Kasumi-1 (cell line): ENCODE measurements at regions not wholly inside any gene's neighbourhood (a gene's known extent, or its start where the extent isn't known, plus 50 kb on each side); places are given as distances from the start of the nearest gene placed in this dataset.
"Not testable (repeated sequence)": the region's sequence is repeated elsewhere in the genome, so short reads cannot be mapped to it uniquely, and the experiment has no call there.

Source experiments
- DNase-seq, 2 experiments: peaks; one replicate each; lab custom pipeline; 2025; lab: John Stamatoyannopoulos, UW

DNA sequence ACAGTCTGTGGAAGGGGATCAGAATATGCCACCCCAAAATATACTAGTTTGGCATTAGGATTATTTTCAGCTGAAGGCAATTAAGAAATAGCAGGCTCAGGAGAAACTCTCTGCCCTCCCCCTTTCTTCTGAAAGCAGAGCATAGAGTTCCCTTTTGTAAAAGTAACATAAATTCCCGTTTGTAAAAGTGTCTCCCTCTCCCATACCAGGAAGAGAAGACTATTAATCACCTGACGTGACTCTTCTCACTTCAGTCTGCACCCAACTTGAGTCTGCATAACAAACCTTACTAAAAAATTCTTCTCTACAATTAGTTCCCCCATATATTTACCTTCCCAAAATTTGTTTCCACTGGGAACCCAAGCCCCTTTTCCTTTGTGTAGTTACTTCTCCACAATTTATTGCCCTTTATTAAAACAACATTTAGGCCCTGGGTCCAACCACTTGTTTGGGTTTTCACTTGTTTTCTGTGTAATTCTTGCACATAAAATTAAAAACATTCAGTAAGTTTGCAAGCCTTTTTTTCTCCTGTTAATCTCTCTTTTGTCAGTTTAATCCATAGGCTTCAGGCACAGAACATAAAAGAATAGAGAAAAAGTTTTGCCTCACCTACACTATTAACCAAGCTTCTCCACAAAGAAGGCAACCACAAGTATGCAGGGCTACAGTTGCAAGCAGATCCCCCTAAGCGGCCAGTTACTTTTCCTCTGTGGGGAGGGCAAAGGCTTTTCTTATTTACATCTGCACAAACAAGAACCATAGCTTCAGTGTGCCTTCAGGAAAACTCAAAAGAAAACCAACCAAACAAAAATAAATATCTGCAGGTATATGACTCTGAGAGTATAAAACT, 73.8 kb upstream of the EPCAM start:
- no peak for DNase-seq

DNA sequence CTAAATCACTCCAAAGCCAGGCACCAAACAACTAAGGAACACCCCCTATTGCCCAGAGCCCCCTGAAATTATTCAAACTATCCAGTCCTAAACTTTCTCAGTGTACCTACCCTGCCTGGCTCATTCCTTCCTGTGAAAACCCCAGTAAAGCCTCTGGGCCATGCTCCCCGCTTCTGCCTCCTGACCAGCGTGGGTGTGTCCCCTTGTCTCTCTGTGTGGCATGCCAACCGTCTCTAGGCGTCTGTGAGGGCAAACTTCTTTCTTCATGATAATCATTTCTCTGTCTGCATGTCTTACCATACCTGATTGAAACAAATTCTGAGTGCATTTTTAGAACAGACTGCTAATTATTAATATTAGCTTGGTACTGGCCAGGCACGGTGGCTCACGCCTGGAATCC, 75.1 kb upstream of the EPCAM start:
- DNase-seq, result no peak

DNA sequence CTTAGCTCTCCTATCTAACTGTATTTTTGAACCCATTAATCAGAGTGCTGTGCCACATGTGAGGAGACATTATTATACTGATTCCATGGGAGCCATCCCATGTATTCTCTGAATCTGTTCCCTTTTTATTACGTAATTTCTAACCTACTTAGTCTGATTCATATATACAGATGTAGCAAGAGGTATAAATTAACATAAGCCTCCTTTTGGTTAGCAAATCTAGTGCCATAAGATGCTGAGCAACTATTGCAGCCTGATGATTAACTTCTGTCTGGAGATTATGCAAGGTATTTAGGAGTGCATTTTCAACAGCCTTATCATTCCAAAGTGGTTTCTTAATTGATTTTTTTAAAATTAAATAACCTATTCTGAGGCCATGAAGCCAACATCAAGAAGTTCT, 80.2 kb upstream of the EPCAM start:
- no peak for DNase-seq

DNA sequence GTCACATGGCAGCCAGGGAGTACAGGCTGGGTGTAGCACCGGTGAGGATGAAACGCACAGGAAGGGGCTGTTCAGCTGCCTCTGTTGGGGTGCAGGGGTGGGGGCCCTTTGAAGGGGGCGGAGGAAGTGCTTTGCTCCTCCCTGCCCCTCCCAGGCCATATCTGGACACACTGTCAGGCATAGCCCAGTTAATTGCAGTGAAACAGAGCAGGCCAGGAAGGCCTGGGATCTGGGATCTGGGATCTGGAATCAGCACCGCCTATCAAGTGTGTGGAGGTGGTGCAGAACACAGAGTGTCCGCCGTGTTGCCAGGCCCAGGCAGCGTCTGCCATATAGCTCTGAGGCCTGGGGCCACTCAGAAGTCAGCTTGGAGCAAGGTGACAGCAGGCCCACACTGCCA, 85.5 kb upstream of the EPCAM start:
- DNase-seq, result no peak

DNA sequence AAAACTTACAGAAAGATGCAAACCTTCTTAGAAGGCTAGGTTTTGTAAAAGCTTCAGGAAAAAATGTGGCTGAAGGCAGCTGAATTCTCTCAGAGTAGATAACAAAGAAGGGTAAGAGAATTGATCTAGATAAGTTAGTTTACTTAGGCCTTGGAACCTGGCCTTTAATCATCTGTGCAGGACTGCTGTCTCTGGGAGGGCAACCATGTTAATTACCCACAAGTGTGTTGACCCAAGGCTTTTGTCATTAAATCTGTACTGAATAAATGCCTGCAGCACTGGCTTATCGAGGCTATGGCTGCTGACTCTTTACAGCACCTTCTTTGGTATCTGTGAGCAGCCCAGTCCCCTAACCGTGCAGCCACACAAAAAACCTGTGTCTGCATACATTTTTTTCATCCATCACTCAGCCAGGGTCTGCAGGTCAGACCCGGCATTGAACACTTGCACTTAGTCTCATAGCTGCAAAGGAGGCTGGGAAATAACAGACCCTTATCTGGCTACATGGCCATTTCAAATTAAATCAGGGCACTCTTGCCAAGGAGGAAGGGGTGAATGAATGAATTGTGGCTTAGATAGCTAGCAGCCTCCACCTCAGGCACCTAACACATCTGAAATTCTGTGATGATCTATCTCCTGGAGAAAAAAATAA, 86.4 kb upstream of the EPCAM start:
- no peak for DNase-seq

DNA sequence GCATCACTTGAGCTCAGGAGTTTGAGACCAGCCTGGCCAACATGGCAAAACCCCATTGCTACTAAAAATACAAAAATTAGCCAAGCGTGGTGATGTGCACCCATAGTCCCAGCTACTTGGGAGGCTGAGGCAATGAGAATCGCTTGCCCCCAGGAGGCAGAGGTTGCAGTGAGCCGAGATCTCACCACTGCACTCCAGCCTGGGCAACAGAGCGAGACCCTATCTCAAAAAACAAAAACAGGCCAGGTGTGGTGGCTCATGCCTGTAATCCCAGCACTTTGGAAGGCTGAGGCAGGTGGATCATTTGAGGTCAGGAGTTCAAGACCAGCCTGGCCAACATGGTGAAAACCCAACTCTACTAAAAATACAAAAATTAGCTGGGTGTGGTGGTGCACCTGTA, 89.6 kb upstream of the EPCAM start:
- DNase-seq, result not testable (repeated sequence)

DNA sequence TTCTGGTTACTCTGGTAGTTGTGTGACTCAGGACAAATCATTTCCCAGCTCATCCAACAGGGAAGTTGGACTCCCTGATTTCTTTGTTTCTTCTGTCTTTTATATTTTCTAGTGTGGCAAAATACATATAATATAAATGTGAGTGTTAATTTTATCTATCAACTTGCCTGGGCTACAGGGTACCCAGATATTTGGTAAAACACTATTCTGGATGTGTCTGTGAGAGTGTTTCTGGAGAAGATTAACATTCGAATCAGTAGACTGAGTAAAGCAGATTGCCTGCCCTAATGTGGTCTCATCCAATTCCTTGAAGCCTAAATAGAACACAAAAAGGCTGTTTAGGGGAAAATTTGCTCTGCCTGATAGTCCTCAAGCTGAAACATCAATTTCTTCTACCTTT, 91.1 kb upstream of the EPCAM start:
- DNase-seq, result no peak

DNA sequence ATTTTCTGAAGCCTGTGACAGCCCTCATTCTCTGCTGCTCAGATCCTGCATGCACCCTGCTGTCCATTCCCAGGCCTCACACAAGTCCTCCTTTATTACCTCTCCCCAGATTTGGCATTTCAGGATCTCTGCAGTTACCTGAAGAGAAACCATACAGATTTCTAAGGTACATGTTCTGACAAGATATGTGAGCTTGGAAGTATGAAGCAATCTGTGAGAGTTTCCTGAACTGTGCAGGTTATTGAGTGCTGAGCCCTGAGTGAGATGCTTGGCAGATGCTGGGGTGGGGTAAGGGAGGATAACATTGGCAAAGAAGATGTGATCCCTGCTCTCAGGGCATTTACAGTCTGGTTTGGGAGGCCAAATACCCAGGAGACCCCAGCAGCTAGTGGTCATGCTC, 91.9 kb upstream of the EPCAM start:
- no peak for DNase-seq

DNA sequence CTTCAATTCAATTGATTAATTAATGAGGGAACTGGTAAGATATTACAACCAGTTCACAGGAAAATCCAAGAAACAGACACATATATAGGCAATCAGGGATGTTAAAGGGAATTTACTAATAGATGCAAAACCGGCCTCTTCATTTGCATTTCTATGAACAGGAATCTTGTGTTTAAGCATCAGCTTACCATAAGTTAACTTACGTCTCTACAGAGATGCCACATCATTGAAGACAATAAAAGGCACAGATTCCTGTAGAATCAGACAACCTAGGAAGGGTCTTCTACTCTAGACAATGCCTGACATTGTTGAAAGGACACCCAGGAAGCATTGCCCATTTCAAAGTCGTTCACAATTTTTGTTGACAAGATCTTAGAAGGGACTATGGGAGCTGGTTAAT, 93.0 kb upstream of the EPCAM start:
- no peak for DNase-seq

DNA sequence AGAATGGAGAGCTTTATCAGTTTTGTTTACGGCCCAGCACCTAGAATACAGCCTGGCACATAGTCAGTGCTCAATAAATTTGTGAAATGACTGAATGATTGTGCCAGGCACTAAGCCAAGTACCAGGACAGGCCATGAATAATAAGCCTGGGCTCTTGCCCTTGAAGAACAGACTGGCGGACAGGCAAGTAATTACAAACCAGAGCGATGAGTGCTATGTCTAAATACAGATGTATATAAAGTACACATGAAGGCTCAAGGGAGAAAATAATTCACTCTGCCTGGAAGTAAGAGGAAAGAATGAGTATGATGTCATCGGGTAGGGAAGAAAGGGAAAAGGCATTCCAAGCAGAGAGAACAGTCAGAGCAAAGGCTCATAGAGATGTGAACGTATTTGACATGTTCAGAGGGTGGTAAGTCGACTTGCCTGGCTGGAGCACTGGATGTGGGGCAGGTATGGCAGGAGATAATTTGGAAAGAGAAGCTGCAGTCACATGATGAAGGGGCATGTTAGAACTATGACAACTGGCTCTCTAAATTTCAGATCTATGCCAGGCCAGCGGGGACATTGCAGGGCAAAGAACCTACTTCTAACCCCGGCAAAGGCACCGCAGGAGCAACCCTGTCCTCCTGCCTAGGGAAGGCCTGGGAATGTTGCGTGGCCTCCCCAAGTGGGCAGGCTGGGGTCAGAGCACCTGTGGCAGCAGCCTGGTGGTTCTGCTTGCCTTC, 94.9 kb upstream of the EPCAM start:
- no peak for DNase-seq

DNA sequence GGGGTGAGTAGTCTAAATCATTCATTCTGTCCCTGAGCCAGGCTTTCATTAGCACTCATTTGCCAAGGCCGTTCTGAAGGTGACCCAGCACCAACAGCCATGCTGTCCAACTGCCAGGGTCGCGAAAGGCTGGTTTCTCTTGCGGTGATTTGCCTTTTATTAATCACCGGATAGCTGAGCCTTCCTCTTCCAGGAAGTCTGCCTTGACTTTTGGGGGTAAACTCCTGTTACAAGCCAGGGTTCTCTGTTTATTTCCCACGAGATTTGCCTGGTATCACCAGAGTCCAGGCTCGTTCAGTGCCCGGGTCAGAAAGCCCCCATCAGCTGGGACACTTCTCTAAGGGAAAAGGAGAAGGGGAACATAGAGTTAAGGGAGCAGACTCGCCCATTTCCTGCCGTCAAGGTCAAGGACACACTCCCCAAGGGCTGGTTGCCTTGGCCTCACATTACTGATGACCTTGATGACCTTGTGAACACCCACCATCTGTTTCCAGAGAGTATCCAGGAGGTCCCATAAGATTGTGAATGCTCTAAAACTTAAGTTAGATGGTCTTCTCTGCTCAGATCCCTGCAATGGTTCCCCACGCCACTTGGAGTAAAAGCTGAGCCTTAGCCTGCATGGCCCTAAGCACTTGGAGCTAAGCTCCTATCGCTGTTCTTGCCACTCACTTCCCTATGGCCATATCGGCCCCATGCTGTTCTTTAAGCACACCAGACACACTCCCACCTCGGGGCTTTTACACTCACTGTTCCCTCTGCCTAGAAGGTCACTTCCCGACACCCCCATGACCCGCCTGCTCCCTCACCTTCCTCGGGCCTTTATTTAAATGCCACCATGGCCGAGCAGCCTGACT, 96.0 kb upstream of the EPCAM start:
- no peak for DNase-seq

DNA sequence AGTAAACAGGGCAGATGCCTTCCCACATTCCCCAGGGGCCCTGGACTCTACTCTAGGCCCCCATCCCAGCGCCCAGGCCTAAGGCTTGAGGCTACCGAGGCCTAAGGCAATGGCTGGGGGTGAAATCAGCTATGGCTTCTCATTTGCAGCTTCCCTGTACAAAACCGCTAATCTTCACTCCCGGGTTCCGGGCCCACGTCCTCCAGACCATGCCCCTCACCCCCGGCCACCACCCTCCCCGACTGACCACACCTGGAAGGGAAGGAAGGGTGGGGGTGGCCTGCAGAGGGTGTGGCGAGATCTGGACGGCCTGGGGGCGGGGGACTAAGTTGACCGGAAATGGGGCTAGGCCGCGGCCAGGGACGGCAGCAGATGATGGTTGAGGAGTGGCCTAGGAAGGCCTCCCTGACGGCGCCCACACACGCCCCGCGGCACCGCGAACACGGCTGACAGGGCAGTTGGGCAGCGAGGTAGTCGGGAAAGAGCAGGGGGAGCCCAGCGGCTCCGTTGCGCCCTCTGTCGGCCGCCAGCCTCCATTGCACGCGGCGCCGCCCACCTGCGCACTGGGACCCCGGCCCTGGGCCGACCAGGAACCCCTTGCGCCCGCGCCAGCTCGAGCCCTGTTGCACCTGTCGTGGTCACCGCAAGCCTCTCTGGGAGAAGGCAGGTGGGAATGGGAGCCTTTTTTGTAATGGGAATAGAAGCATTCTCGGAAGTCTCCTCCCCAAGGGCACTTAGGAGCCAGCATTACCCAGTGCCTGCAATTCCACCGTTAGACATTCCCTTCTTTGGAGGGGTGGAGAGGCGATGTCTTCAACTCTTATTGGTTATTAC, 95.9 kb upstream of the CALM2 start:
- peak; percentile 34 to 54 for DNase-seq

DNA sequence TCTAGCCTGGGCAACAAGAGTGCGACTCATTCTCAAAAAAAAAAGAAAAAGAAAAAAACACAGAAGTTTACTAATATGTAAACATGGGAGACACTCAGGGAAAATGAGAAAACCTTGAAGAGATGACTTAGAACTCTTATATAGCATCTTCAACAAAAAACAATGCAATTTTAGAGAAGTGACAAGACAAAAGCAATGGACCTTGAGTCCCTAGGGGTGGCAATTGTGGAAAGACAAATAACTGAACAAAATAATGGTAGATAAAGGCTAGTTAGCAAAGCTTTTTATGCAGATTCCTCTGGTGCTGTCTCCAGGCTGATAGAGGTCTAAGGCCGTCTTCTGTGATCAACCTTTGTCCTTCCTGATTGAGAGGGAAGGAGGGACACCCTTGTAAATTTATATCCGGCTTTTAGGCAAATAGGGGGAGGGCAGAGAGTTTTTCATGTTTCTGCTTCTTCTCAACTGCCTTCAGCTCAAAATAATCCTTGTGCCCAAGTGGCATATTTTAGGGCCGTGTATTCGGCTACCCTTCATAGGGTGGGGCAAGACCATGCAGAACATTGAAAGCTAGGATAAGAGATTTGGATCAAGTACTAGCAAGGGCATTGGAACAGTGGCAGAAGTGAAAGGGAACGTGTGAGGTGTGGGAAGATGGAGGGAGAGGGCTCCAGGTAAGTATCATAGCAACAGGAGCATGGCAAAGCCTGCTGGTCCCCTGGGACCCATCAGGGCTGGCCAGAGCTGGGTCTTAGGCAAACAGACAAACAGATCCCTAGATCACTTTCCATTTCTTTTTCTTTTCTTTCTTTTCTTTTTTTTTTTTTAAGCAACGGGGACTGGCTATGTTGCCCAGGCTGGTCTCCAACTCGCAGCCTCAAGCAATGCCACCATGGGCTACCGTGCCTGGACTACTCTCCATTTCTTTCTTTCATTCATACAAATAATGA, 95.0 kb upstream of the CALM2 start:
- DNase-seq, result no peak

DNA sequence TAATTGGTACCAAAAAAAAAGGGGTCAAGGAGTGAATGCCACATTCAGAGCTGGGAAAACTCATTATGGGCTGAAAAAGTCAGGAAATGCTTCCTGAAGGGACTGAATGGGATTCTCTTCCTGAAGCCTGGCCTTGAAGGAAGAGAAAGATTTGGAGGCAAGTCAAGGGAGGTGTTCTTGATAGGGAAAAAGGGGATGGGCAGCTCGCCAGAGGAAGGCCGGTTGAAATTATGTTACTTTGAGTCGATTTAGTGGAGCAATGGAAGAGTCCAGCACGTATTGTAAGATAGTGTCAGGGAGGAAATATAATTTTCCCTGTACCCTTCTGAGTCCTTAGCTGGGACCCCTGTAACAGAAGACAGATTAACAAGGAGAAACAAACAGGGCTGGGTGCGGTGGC, 94.1 kb upstream of the CALM2 start:
- DNase-seq, result no peak

DNA sequence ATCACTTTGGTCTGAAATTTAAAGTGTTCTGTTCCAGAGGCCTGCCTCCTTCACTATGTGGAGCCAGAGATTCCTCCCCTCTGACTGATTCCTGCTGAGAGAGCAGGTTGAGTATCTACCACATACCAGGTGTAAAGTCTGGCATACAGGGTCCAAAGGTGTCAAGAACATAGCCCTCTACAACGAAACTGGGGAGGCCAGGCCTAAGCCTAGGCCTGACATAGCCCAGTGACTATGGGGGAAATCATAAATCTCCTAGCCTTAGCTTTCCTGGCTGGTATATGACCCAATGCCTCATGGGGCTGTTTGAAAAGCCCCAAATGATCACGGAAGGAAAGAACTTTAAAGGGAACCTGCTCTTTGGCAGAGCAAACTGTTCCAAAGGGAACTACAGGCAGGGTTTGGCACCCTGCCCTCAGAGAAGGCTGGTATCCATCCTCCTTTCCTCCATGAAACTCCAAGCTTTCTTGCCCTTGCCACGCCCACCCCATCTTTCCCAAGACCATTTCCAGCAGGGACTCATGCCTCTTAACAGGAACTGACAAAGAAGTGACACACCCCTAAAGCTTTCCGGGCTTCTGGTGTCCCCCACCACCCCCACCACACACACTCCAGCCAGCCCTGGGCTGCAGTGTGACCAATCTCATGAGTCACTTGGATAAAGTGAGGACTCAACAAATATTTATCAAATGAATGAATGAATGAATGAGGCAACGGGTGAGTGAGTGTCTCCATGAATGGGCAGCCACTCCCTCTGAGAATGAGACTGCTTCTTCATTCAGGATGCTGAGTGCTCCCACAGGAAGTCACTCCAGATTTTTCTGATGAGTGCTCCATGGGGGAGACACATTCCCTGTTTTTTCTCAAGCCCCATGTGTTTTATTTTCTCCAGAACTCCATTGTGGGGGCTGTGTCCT, 93.3 kb upstream of the CALM2 start:
- DNase-seq, result no peak

DNA sequence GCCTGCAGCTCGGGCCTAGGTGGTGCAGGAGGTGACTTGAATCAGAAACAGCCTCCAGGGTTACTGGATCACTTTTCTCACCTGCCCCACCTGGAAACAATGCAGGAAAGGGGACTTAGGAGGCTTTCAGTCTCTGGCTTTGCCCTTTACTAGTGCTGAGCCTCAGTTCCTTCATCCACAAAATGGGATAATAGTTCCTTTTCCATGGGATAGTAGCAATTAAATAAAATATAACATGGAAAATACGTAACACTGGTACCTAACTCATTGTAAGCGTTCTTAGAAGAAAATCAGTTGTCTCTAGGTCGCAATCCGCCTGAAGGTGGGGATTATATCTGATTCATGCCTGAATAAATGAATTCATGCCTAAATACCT, 91.4 kb upstream of the CALM2 start:
- DNase-seq, result no peak

DNA sequence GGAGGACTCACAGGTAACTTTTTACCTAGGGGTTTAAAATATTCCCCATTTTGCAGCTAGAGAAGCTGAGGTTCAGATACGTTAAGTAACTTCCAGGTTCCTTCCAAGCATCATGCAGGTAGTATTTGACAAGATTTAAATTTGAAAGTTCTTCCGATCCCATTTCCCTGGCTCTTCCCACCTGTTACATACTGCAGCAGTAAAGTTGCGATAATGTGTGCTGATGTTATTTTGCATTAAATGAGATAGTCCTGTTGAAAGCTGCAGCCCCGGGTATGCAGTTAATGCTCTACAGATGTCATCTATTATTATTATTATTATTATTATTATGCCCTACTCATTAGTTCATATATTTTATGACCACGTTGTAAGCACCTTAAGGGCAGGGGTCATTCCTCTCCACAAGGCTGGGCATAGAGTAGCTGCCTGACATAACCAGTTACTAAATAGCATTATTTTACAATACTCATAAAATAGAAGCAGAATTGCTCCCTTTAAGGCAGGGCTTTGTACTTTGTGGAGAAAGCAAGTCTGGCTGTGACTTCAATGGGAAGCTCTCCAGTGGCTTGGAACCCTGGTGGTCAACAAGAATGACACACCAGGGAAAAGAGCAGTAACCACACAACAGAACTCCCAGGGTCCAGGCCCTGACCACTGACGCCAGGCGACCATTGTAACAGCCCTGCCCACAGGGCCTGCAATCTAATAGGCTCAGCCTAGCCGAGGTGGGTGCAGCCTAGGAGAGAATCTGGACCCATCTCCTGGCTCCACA, 90.8 kb upstream of the CALM2 start:
- DNase-seq, result no peak

DNA sequence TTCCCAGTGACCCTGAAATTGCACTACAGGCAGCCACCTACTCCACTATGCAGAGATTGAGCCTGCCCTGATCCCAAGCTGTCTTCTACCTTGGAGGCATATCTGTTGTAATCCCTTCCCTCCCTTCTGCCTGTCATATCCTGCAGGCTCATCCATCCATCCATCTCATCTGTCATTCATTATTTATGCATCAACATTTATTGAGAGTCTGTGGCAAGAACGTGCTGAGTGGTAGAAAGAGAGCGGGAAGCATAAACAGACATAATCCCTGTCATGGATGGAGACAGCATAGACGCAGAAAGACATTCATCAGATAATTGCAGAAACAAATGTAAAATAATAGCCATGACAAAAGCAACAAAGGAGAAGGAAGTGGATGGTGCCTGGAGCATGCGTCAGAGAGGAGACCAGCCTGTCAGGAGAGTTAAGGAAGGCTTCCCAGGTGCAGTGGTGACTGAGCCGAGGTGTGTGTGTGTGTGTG, 89.5 kb upstream of the CALM2 start:
- no peak for DNase-seq
